ENCODE measurements at regions not wholly inside any gene's neighbourhood (a gene's known extent, or its start where the extent isn't known, plus 50 kb on each side); places are given as distances from the start of the nearest gene placed in this dataset.

DNA sequence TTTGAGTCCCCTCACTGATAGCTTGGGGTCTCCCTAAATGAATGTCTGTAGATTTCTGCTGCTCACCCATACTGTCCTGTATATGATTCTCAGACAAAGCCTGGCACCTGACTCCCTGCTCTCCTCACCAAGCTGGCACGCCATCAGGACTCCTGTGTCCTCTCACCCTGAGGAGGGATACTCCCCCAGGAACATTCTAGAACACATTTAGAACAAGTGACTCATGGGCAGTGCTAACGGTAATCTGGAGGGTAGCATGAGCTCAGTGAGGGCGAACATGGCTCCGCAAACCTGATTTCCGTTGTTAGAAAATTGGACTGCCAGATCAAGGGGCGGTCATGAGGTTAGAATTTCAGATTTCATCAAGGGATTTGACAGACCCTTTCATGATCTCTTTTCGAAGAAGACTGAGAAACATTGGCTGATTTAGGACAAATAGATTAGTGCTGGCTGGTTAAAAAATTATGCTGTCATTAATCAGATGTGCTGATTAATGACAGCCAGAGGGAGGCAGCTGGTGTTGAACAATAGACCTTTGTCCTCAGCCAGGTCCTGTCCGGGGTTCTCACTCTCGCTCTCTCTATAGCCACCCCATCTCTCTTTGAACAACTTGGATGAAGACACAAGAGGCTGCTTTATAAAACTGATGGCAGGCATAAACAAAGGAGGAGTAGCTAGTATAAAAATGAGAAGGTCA, 244.3 kb downstream of the PTTG2 start:
- no peaks in the 10 kb centered on the region for H3K27me3 ChIP-seq (ENCODE audit: low read length)
- no peaks in the 10 kb centered on the region for H3K9me2 ChIP-seq (replicated peaks; ENCODE audit: insufficient read depth, low read length)
- H3K9me3 ChIP-seq (ENCODE audit: insufficient read depth, low read length), result no peaks in the 10 kb centered on the region
- no peak overlapping the region for H3K27ac ChIP-seq (ENCODE audit: low read depth, low read length)
- H3K36me3 ChIP-seq (ENCODE audit: low read length), result no peaks in the 10 kb centered on the region
- H4K20me1 ChIP-seq (ENCODE audit: low read depth, low read length), result no peaks in the 10 kb centered on the region
- TF ChIP-seq, protein P1, sequence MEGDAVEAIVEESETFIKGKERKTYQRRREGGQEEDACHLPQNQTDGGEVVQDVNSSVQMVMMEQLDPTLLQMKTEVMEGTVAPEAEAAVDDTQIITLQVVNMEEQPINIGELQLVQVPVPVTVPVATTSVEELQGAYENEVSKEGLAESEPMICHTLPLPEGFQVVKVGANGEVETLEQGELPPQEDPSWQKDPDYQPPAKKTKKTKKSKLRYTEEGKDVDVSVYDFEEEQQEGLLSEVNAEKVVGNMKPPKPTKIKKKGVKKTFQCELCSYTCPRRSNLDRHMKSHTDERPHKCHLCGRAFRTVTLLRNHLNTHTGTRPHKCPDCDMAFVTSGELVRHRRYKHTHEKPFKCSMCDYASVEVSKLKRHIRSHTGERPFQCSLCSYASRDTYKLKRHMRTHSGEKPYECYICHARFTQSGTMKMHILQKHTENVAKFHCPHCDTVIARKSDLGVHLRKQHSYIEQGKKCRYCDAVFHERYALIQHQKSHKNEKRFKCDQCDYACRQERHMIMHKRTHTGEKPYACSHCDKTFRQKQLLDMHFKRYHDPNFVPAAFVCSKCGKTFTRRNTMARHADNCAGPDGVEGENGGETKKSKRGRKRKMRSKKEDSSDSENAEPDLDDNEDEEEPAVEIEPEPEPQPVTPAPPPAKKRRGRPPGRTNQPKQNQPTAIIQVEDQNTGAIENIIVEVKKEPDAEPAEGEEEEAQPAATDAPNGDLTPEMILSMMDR (IDR thresholded peaks at IDR 0.05; ENCODE audit: insufficient read depth, low read length, poor library complexity, severe bottlenecking), result no peak
- no peak for TF ChIP-seq EZH2phosphoT487 (conservative IDR thresholded peaks at IDR 0.05; ENCODE audit: low read length)
- no peaks in the 10 kb centered on the region for H3K79me2 ChIP-seq (ENCODE audit: insufficient read depth, low read length)
- no peaks in the 10 kb centered on the region for H3F3A ChIP-seq (ENCODE audit: insufficient read depth)
- H3K9ac ChIP-seq (ENCODE audit: low read length), result no peak overlapping the region
- no peak overlapping the region for H2AFZ ChIP-seq (ENCODE audit: low read depth, low read length, severe bottlenecking)
- H3K4me3 ChIP-seq (ENCODE audit: insufficient read depth, low read length, poor library complexity, severe bottlenecking), result no peak overlapping the region
- no peak overlapping the region for H3K4me2 ChIP-seq (ENCODE audit: low read depth, low read length, poor library complexity, severe bottlenecking)

DNA sequence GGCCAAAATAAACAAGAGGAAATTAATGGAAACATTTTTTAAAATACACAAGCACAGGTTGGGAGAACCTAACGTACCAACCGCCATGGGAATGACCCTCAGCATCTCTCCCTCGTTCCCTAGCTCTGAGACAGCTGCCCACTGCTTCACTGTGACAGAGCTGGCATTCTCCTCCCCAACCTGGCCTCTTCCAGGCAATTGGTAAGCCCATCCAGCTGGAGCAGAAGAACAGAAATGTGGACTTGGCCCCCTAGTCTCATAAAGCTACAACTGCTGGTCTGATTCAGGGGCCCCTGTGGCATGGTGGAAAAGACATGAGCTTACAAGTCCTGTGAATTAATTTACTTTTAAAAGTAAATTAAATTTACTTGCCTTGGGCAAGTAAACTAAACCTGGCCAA, 245.1 kb downstream of the PTTG2 start:
- H3F3A ChIP-seq (ENCODE audit: insufficient read depth), result no peaks in the 10 kb centered on the region

DNA sequence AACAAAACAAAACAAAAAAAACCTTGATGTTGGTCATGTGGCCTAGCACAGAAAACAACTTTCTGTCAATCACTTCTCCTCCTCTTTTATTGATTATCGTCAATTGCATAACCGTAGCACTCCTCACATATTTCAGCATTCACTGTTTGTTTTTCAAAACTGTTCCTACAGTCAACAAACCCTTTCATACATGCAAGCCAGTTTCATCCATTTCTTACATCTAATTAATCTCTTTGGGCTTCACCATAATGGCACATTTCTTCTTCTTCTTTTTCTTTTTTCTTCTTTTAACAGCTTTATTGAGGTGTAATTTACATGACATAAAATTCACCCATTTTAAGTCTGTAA, 246.9 kb downstream of the PTTG2 start:
- TF ChIP-seq, protein P1 (IDR thresholded peaks at IDR 0.05; ENCODE audit: insufficient read depth, low read length, poor library complexity, severe bottlenecking), result no peak
- no peak for TF ChIP-seq EZH2phosphoT487 (conservative IDR thresholded peaks at IDR 0.05; ENCODE audit: low read length)
- Histone ChIP-seq H3K4me3 (ENCODE audit: insufficient read depth, low read length, poor library complexity, severe bottlenecking) (no peak overlapping the region), H3K9me3 (ENCODE audit: insufficient read depth, low read length) (no peaks in the 10 kb centered on the region), H3K27me3 (ENCODE audit: low read length) (no peaks in the 10 kb centered on the region), H3K9ac (ENCODE audit: low read length) (no peak overlapping the region), H3K27ac (ENCODE audit: low read depth, low read length) (no peak overlapping the region), H3F3A (ENCODE audit: insufficient read depth) (no peaks in the 10 kb centered on the region), H4K20me1 (ENCODE audit: low read depth, low read length) (no peaks in the 10 kb centered on the region), H2AFZ (ENCODE audit: low read depth, low read length, severe bottlenecking) (no peak overlapping the region), H3K36me3 (ENCODE audit: low read length) (no peaks in the 10 kb centered on the region), H3K4me2 (ENCODE audit: low read depth, low read length, poor library complexity, severe bottlenecking) (no peak overlapping the region), H3K9me2 (replicated peaks; ENCODE audit: insufficient read depth, low read length) (no peaks in the 10 kb centered on the region), H3K79me2 (ENCODE audit: insufficient read depth, low read length) (no peaks in the 10 kb centered on the region)

More for the DNA sequence above, 245.1 kb downstream of the PTTG2 start:
- Histone ChIP-seq H3K4me2 (ENCODE audit: low read depth, low read length, poor library complexity, severe bottlenecking) (no peak overlapping the region), H3K27ac (ENCODE audit: low read depth, low read length) (no peak overlapping the region), H4K20me1 (ENCODE audit: low read depth, low read length) (no peaks in the 10 kb centered on the region), H3K9ac (ENCODE audit: low read length) (no peak overlapping the region), H3K9me2 (replicated peaks; ENCODE audit: insufficient read depth, low read length) (no peaks in the 10 kb centered on the region), H2AFZ (ENCODE audit: low read depth, low read length, severe bottlenecking) (no peak overlapping the region), H3K27me3 (ENCODE audit: low read length) (no peaks in the 10 kb centered on the region), H3K79me2 (ENCODE audit: insufficient read depth, low read length) (no peaks in the 10 kb centered on the region), H3K36me3 (ENCODE audit: low read length) (no peaks in the 10 kb centered on the region), H3K9me3 (ENCODE audit: insufficient read depth, low read length) (no peaks in the 10 kb centered on the region), H3K4me3 (ENCODE audit: insufficient read depth, low read length, poor library complexity, severe bottlenecking) (no peak overlapping the region)
- no peak for TF ChIP-seq EZH2phosphoT487 (conservative IDR thresholded peaks at IDR 0.05; ENCODE audit: low read length)
- TF ChIP-seq, protein P1 (IDR thresholded peaks at IDR 0.05; ENCODE audit: insufficient read depth, low read length, poor library complexity, severe bottlenecking), result no peak

Measured in SU-DHL-6 (cell line).